H9 (cell line): ENCODE measurements at regions not wholly inside any gene's neighbourhood (a gene's known extent, or its start where the extent isn't known, plus 50 kb on each side); places are given as distances from the start of the nearest gene placed in this dataset.

Experiments
- DNase-seq: peaks from one replicate; pipeline ENCODE4 v3.0.0-alpha.2; 2017
- H2AFZ ChIP-seq: one replicate; pipeline ENCODE4 v1.6.1; 2013; ENCODE audit warnings: mild to moderate bottlenecking, low read length, control low read depth, moderate library complexity
- H2AK5ac ChIP-seq: 2 replicates; pipeline ENCODE4 v1.6.1; 2013; ENCODE audit warnings: low read length, control low read depth, mixed read lengths; ENCODE audit not compliant: insufficient read length
- H2BK120ac ChIP-seq: one replicate; pipeline ENCODE4 v1.6.1; 2013; ENCODE audit warnings: low read depth, mild to moderate bottlenecking, low read length, control low read depth, inconsistent platforms; ENCODE audit not compliant: poor library complexity, severe bottlenecking
- H2BK12ac ChIP-seq: 2 replicates; pipeline ENCODE4 v1.6.1; 2013; ENCODE audit warnings: low read length, control low read depth, mixed read lengths, low read depth; ENCODE audit not compliant: insufficient read length
- H2BK15ac ChIP-seq: 2 replicates; pipeline ENCODE4 v1.6.1; 2013; ENCODE audit warnings: low read depth, low read length, control low read depth
- H2BK20ac ChIP-seq: one replicate; pipeline ENCODE4 v1.6.1; 2013; ENCODE audit warnings: low read depth, mild to moderate bottlenecking, low read length, control low read depth, inconsistent platforms; ENCODE audit not compliant: poor library complexity, severe bottlenecking
- H2BK5ac ChIP-seq: 2 replicates; pipeline ENCODE4 v1.6.1; 2013; ENCODE audit warnings: low read length, control low read depth, mixed read lengths; ENCODE audit not compliant: insufficient read length
- H3K14ac ChIP-seq: 2 replicates; pipeline ENCODE4 v1.6.1; 2013; ENCODE audit warnings: low read length, control low read depth; ENCODE audit not compliant: insufficient read depth
- H3K18ac ChIP-seq: 2 replicates; pipeline ENCODE4 v1.6.1; 2013; ENCODE audit warnings: low read depth, mild to moderate bottlenecking, mixed read lengths, low read length, control low read depth; ENCODE audit not compliant: insufficient read length
- H3K23ac ChIP-seq: 2 replicates; pipeline ENCODE4 v1.6.1; 2013; ENCODE audit warnings: low read length, control low read depth, mixed read lengths, low read depth; ENCODE audit not compliant: insufficient read length
- H3K23me2 ChIP-seq: 2 replicates; pipeline ENCODE4 v1.6.1; 2013; ENCODE audit warnings: low read depth, mild to moderate bottlenecking, mixed read lengths, low read length, control low read depth; ENCODE audit not compliant: insufficient read length, poor library complexity, severe bottlenecking
- H3K27ac ChIP-seq: 2 replicates; pipeline ENCODE4 v1.5.1; 2013; ENCODE audit warnings: low read length, control low read depth, mixed read lengths, low read depth; ENCODE audit not compliant: insufficient read length
- H3K27me3 ChIP-seq: 2 replicates; pipeline ENCODE4 v1.6.1; 2013; ENCODE audit warnings: low read length, control low read depth, inconsistent platforms; ENCODE audit not compliant: insufficient read depth
- H3K4ac ChIP-seq: 2 replicates; pipeline ENCODE4 v1.6.1; 2013; ENCODE audit warnings: low read depth, mild to moderate bottlenecking, control low read depth, inconsistent platforms, low read length, moderate library complexity
- H3K4me1 ChIP-seq: 2 replicates; pipeline ENCODE4 v1.6.1; 2013; ENCODE audit warnings: low read length, control low read depth, inconsistent platforms; ENCODE audit not compliant: insufficient read depth
- H3K4me2 ChIP-seq: 2 replicates; pipeline ENCODE4 v1.6.1; 2013; ENCODE audit warnings: low read length, control low read depth, mixed read lengths; ENCODE audit not compliant: insufficient read length, insufficient read depth
- H3K56ac ChIP-seq: 2 replicates; pipeline ENCODE4 v1.6.1; 2013; ENCODE audit warnings: low read depth, mild to moderate bottlenecking, mixed read lengths, low read length, control low read depth; ENCODE audit not compliant: insufficient read length
- H3K79me1 ChIP-seq: 2 replicates; pipeline ENCODE4 v1.6.1; 2013; ENCODE audit warnings: low read depth, mild to moderate bottlenecking, moderate library complexity, low read length, control low read depth, inconsistent platforms; ENCODE audit not compliant: insufficient read depth, poor library complexity, severe bottlenecking
- H3K79me2 ChIP-seq: 2 replicates; pipeline ENCODE4 v1.6.1; 2013; ENCODE audit warnings: low read length, control low read depth, inconsistent platforms; ENCODE audit not compliant: insufficient read depth
- H3K9ac ChIP-seq: 2 replicates; pipeline ENCODE4 v1.6.1; 2013; ENCODE audit warnings: low read length, control low read depth, mixed read lengths; ENCODE audit not compliant: insufficient read length; ENCODE audit errors: extremely low read depth
- H3K9me3 ChIP-seq: one replicate; pipeline ENCODE4 v1.6.1; 2013; ENCODE audit warnings: low read depth, low read length, inconsistent platforms; ENCODE audit not compliant: control insufficient read depth
- H3T11ph ChIP-seq: one replicate; pipeline ENCODE4 v1.6.1; 2013; ENCODE audit warnings: mild to moderate bottlenecking, low read length, control low read depth, inconsistent platforms
- H4K20me1 ChIP-seq: one replicate; pipeline ENCODE4 v1.6.1; 2013; ENCODE audit not compliant: control insufficient read depth, insufficient read length, insufficient read depth
- H4K5ac ChIP-seq: 2 replicates; pipeline ENCODE4 v1.6.1; 2013; ENCODE audit warnings: low read depth, mild to moderate bottlenecking, mixed read lengths, low read length, control low read depth; ENCODE audit not compliant: insufficient read length
- H4K8ac ChIP-seq: replicated peaks from 2 replicates; pipeline ENCODE4 v1.6.1; 2013; ENCODE audit warnings: low read length, control low read depth, mixed read lengths, low read depth; ENCODE audit not compliant: insufficient read length
- H4K91ac ChIP-seq: 2 replicates; pipeline ENCODE4 v1.6.1; 2013; ENCODE audit warnings: low read depth, mild to moderate bottlenecking, moderate library complexity, mixed read lengths, low read length, control low read depth; ENCODE audit not compliant: insufficient read length
- H3K27ac Mint-ChIP-seq, 3 experiments: 2 replicates in 2 of 3; 3 replicates in 1 of 3; pipeline ENCODE4 v1.8.0; 2020 to 2021; ENCODE audit warnings: mixed read lengths in 3 of 3, mild to moderate bottlenecking in 1 of 3, moderate library complexity in 1 of 3
- H3K27me3 Mint-ChIP-seq: 2 replicates; pipeline ENCODE4 v1.8.0; 2021; ENCODE audit warnings: low read depth, mild to moderate bottlenecking, moderate library complexity, mixed read lengths
- H3K36me3 Mint-ChIP-seq, 3 experiments: 2 replicates in 2 of 3; 3 replicates in 1 of 3; pipeline ENCODE4 v1.8.0; 2020 to 2021; ENCODE audit warnings: low read depth in 3 of 3, mixed read lengths in 3 of 3; ENCODE audit not compliant: insufficient read depth in 1 of 3
- H3K4me1 Mint-ChIP-seq, 2 experiments: 2 replicates each; pipeline ENCODE4 v1.8.0; 2020; ENCODE audit warnings: mixed read lengths in 2 of 2
- H3K4me3 Mint-ChIP-seq, 2 experiments: 2 replicates in 1 of 2; 3 replicates in 1 of 2; pipeline ENCODE4 v1.8.0; 2020 to 2021; ENCODE audit warnings: mild to moderate bottlenecking in 2 of 2, mixed read lengths in 2 of 2, moderate library complexity in 1 of 2
- H3K9me3 Mint-ChIP-seq, 2 experiments: 2 replicates in 1 of 2; 3 replicates in 1 of 2; pipeline ENCODE4 v1.8.0; 2020; ENCODE audit warnings: mild to moderate bottlenecking in 2 of 2, mixed read lengths in 2 of 2, moderate library complexity in 1 of 2
- CTCF ChIP-seq: fragments of 200-600 bp; sonication (generic); conservative IDR thresholded peaks from 3 replicates; pipeline ENCODE4 v1.8.0; 2021; ENCODE audit warnings: antibody characterized with exemption, mild to moderate bottlenecking
- WGBS: extraction: QIAGEN DNeasy Blood & Tissue Kit; methylation state at CpG from one replicate; pipeline ENCODE4 v1.1.7; 2013; ENCODE audit warnings: missing lambda C conversion rate, low lambda C conversion rate, mixed read lengths; ENCODE audit not compliant: insufficient read length; ENCODE audit errors: extremely low coverage; 5-methylcytosine and 5-hydroxymethylcytosine counted together

GRCh38 chr16:55993088-55993487 lies 117.9 kb upstream of the CES5A start:
- Histone ChIP-seq H3K23me2 (peaks cover 2% of the 10 kb centered on the region), H2BK15ac (no peak overlapping the region), H3K4ac (no peak overlapping the region), H3K4me2 (no peak overlapping the region), H3K14ac (no peak overlapping the region), H4K8ac (no peak overlapping the region), H3K18ac (no peak overlapping the region), H3K79me2 (no peaks in the 10 kb centered on the region), H2BK5ac (no peak overlapping the region), H2BK20ac (no peak overlapping the region), H3K27ac (no peak overlapping the region), H3K56ac (no peak overlapping the region), H2BK120ac (no peak overlapping the region), H3T11ph (no peak overlapping the region), H3K27me3 (no peaks in the 10 kb centered on the region), H4K5ac (no peak overlapping the region), H2BK12ac (no peak overlapping the region), H2AK5ac (no peak overlapping the region), H4K20me1 (no peaks in the 10 kb centered on the region), H3K4me1 (no peaks in the 10 kb centered on the region), H3K23ac (no peak overlapping the region), H3K9me3 (no peaks in the 10 kb centered on the region), H3K9ac (no peak overlapping the region), H4K91ac (no peak overlapping the region), H2AFZ (no peak overlapping the region), H3K79me1 (no peaks in the 10 kb centered on the region)
- Mint-ChIP-seq H3K4me3 (no peak overlapping the region), H3K27me3 (peaks cover 2% of the 10 kb centered on the region; the same call in 1 of the 2 replicates), H3K36me3 (peaks cover 3 to 17% (median 4%) of the 10 kb centered on the region in 3 experiments; a peak in 4 of 7 replicates), H3K9me3 (peaks cover 11 to 12% of the 10 kb centered on the region in 2 experiments; a peak in 4 of 5 replicates), H3K4me1 (no peaks in the 10 kb centered on the region), H3K27ac (no peak overlapping the region)
- no peak for DNase-seq
- no CpG with 5 or more reads among the region's 3 CpGs for WGBS
- TF ChIP-seq CTCF, result no peak
